ENCODE measurements at regions not wholly inside any gene's neighbourhood (a gene's known extent, or its start where the extent isn't known, plus 50 kb on each side); places are given as distances from the start of the nearest gene placed in this dataset.
A peak's percentile ranks its signal among the peaks of the same experiment; 100 is the strongest.

DNA sequence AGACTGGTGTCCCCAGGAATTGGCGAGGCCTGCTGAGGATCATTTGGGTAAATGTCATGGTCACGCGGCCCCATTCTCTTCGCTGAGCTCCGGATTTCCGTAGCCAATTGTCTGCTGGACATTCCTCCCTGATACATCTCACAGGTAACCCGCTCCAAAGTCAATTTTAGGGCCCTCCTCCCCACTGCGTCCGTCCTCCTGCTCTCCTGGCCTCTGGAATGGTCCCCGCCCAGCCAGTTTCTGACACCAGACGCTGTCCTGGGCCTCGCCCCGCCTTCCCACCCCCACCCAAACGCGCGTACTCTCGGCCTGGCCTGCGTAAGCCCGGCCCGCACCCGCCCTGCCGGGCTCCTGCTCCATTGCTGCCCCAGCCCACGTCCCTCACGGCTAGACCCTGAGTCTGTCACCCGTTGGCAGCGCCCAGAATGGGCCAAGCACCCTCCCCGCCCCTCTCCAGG lies 202.0 kb downstream of the AUH start:
- peak; percentile 47 to 84 (median 62) for ATAC-seq
- TF ChIP-seq, protein P1, sequence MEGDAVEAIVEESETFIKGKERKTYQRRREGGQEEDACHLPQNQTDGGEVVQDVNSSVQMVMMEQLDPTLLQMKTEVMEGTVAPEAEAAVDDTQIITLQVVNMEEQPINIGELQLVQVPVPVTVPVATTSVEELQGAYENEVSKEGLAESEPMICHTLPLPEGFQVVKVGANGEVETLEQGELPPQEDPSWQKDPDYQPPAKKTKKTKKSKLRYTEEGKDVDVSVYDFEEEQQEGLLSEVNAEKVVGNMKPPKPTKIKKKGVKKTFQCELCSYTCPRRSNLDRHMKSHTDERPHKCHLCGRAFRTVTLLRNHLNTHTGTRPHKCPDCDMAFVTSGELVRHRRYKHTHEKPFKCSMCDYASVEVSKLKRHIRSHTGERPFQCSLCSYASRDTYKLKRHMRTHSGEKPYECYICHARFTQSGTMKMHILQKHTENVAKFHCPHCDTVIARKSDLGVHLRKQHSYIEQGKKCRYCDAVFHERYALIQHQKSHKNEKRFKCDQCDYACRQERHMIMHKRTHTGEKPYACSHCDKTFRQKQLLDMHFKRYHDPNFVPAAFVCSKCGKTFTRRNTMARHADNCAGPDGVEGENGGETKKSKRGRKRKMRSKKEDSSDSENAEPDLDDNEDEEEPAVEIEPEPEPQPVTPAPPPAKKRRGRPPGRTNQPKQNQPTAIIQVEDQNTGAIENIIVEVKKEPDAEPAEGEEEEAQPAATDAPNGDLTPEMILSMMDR (IDR thresholded peaks at IDR 0.05), result no peak
- WGBS, 3 donors, result 45 to 55% (median 46%) methylated on average over 27 of the region's 27 CpGs
- Histone ChIP-seq H3K4me1 (peaks cover 19% of the 10 kb centered on the region), H3K36me3 (ENCODE audit: insufficient read depth in 1 of 2, low read depth in 1 of 2) (no peaks in the 10 kb centered on the region), H3K27ac (peak overlapping the region; percentile 16), H3K27me3 (ENCODE audit: insufficient read depth in 3 of 3, low read length in 2 of 3) (no peaks in the 10 kb centered on the region), H3K9me3 (no peaks in the 10 kb centered on the region), H3K4me3 (peak overlapping the region; percentile 39)
- peak; percentile 65 to 80 for DNase-seq
- intact Hi-C loops (cut with DNase I), result loop anchor here in 1 of 2 donors (10.0 kb wide), 1 partner anchor 245 kb away; no protein-coding TSS in a partner anchor

DNA sequence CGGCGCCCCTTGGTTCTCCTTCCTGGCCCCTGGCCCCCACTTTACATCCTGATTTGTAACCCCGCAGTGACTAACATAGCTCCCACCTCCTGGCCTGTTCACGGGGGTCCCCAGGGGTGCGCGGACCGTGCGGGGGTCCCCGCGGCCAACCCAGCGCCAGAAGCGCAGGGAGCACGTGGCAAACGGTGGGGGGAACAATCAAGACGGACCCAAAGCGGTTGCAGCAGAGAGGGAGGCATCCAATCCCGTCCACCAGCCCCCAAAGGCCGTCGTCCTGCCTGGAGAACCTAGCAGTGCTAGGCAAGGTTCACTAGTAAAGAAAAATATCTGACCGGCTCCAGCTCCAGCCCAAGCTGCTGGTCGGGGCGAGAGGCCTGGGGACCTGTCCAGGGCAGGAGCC lies 201.5 kb downstream of the AUH start:
- no peaks in the 10 kb centered on the region for H3K27me3 ChIP-seq (ENCODE audit: insufficient read depth in 3 of 3, low read length in 2 of 3)
- H3K4me3 ChIP-seq, result peak overlapping the region; percentile 39
- WGBS, 3 donors, result 67 to 76% (median 72%) methylated on average over 20 to 22 of the region's 22 CpGs
- ATAC-seq, result peak in 1 of 4 donors; percentile 15
- no peaks in the 10 kb centered on the region for H3K9me3 ChIP-seq
- peaks cover 19% of the 10 kb centered on the region for H3K4me1 ChIP-seq
- TF ChIP-seq, protein P1 (IDR thresholded peaks at IDR 0.05), result no peak
- no peaks in the 10 kb centered on the region for H3K36me3 ChIP-seq (ENCODE audit: insufficient read depth in 1 of 2, low read depth in 1 of 2)
- intact Hi-C loops (cut with DNase I), result loop anchor here in 1 of 2 donors (10.0 kb wide), 1 partner anchor 245 kb away; no protein-coding TSS in a partner anchor
- H3K27ac ChIP-seq, result peak overlapping the region; percentile 16
- no peak for DNase-seq

DNA sequence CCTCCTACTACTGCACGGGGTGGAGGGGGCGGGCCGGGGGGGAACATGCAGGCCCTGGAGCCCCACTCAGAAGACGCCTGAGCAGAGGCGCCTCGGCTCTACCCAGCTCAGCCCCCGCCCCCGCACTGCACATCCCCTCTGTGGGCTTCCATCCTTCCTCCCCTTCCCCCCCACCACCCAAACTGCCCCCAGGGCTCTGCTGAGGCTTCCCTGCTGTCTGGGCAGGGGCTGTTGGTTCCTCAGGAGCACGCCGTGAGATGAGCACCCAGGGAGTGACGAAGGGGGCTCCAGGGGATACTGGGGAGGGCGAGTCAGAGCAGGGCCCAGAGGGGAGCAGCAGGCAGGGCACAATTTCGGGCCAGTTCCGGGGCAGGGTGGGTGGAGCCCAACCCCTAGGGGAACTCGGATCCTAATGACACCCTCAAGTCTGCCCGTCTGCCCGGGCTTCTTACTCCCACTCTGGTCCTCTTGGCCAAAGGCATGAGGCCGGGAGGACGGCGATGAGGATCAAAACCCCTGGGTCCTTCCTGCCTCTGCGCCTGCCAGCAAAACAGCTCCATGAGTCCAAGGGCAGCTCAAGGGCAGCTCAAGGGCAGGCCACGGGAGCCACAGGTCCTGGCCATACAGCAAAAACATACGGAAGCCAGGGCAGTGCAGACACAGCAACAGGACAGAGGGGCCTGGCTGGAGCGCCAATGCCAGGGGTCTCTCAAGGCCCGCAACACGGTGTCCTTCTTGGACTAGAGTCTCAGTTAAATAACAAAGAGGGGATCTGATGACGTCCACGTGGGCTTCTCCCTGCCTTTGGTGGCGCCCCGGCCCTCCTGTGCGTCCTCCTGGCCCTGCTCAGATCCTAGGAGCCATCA lies 200.9 kb downstream of the AUH start:
- no peak for DNase-seq
- peaks cover 19% of the 10 kb centered on the region for H3K4me1 ChIP-seq
- no peak overlapping the region for H3K27ac ChIP-seq
- intact Hi-C loops (cut with DNase I), result loop anchor here in 1 of 2 donors (10.0 kb wide), 1 partner anchor 246 kb away; no protein-coding TSS in a partner anchor
- no peaks in the 10 kb centered on the region for H3K27me3 ChIP-seq (ENCODE audit: insufficient read depth in 3 of 3, low read length in 2 of 3)
- TF ChIP-seq, protein P1 (IDR thresholded peaks at IDR 0.05), result no peak
- ATAC-seq, result no peak
- H3K4me3 ChIP-seq, result no peak overlapping the region
- H3K9me3 ChIP-seq, result no peaks in the 10 kb centered on the region
- no peaks in the 10 kb centered on the region for H3K36me3 ChIP-seq (ENCODE audit: insufficient read depth in 1 of 2, low read depth in 1 of 2)
- WGBS, 3 donors, result 88 to 93% (median 92%) methylated on average over 27 to 31 of the region's 31 CpGs

DNA sequence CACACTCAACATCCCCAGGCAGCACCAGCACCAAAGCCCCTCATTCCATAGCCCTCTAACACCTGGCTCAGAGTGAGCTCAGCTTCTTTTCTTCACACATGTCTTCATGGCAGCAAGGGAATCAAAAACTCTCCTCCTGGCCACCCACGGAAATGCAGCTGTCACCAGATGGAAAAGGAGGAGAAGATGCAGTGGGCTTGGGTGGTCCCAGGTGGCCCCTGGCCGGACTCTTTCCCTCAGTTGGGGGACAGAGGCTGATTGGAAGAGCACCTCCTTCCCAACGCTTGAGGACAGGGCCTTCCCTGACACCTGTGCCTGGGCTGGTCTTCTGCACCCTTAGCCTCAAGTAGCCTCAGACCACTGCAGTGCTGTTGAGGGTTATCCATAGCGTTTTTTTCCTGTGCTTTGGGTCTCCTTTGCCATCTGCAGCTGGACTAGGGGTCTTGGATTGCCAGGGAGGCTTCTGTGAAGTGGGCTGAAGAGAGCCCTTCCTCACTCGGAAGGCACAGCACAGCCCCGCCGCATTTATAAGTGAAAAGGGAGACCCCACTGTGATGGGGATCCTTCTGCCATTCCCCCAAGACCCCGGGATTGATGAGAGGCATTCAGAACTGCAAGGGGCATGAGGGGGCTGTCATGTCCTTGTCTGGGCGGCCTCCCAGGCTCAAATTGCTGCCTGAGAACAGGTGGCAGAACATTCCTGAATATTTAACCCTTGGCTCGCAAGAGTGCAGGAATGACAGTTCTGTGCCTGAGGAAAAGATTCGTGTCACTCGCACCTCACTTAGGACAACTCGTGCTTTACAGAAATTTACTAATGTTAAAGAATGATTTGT lies 200.0 kb downstream of the AUH start:
- Histone ChIP-seq H3K9me3 (no peaks in the 10 kb centered on the region), H3K27me3 (ENCODE audit: insufficient read depth in 3 of 3, low read length in 2 of 3) (no peaks in the 10 kb centered on the region), H3K36me3 (ENCODE audit: insufficient read depth in 1 of 2, low read depth in 1 of 2) (no peaks in the 10 kb centered on the region), H3K4me1 (peaks cover 20% of the 10 kb centered on the region), H3K4me3 (no peak overlapping the region), H3K27ac (no peak overlapping the region)
- intact Hi-C loops (cut with DNase I), result loop anchor here in 1 of 2 donors (10.0 kb wide), 1 partner anchor 247 kb away; no protein-coding TSS in a partner anchor
- TF ChIP-seq, protein P1 (IDR thresholded peaks at IDR 0.05), result no peak
- 72 to 79% (median 75%) methylated on average over 13 of the region's 13 CpGs for WGBS, 3 donors
- ATAC-seq, result no peak
- no peak for DNase-seq
